PC-3 (cell line): ENCODE measurements at regions not wholly inside any gene's neighbourhood (a gene's known extent, or its start where the extent isn't known, plus 50 kb on each side); places are given as distances from the start of the nearest gene placed in this dataset.

Source experiments
- ATAC-seq: fragments of 200-7000 bp; cut with Tn5 transposase; 2 replicates; pipeline ENCODE4 v1.9.1; 2020; ENCODE audit warnings: mild to moderate bottlenecking, moderate library complexity
- BruUV-seq: library from RNA; stranded (reverse); fragments of 400-500 nt; replicated peaks from 2 replicates; lab custom pipeline; 2021; lab: Mats Ljungman, UMichigan
- CTCF ChIA-PET: fragments of 300-600 bp; sonication (Branson Sonifier 250); formaldehyde crosslinking; loops from one replicate; lab custom pipeline; 2022; ENCODE audit warnings: antibody characterized with exemption; lab: Charles Lee
- POLR2A ChIA-PET: fragments of 300-600 bp; sonication (Branson Sonifier 250); formaldehyde crosslinking; loops from one replicate; lab custom pipeline; 2022; ENCODE audit warnings: antibody characterized with exemption; ENCODE audit not compliant: unreplicated experiment; lab: Charles Lee
- DNase-seq: peaks from one replicate; pipeline ENCODE4 v3.0.0-alpha.2; 2015
- H2AFZ ChIP-seq: fragments of 300-600 bp; sonication (generic); 2 replicates; pipeline ENCODE4 v1.6.0; 2016; ENCODE audit warnings: antibody characterized with exemption, low read length
- H3F3A ChIP-seq: fragments of 300-600 bp; sonication (generic); one replicate; pipeline ENCODE4 v1.6.0; 2017; ENCODE audit warnings: antibody characterized with exemption, low read length, control low read depth, mild to moderate bottlenecking; ENCODE audit not compliant: unreplicated experiment
- H3K27ac ChIP-seq: fragments of 300-600 bp; sonication (generic); 2 replicates; pipeline ENCODE4 v1.5.1; 2016; ENCODE audit warnings: mild to moderate bottlenecking, low read length
- H3K27me3 ChIP-seq: fragments of 300-600 bp; sonication (generic); 2 replicates; pipeline ENCODE4 v1.6.1; 2016; ENCODE audit warnings: low read length, mixed read lengths
- H3K36me3 ChIP-seq: fragments of 300-600 bp; sonication (generic); 2 replicates; pipeline ENCODE4 v1.6.1; 2016; ENCODE audit warnings: low read depth, mixed run types, low read length, mixed read lengths
- H3K4me1 ChIP-seq: fragments of 300-600 bp; sonication (generic); 2 replicates; pipeline ENCODE4 v1.5.1; 2016; ENCODE audit warnings: low read length; ENCODE audit not compliant: insufficient read depth
- H3K4me2 ChIP-seq: fragments of 300-600 bp; sonication (generic); 2 replicates; pipeline ENCODE4 v1.6.0; 2016; ENCODE audit warnings: low read length
- H3K4me3 ChIP-seq: fragments of 300-600 bp; sonication (generic); 2 replicates; pipeline ENCODE4 v1.5.1; 2016; ENCODE audit warnings: mild to moderate bottlenecking, low read length, mixed read lengths
- H3K79me2 ChIP-seq: fragments of 300-600 bp; sonication (generic); 2 replicates; pipeline ENCODE4 v1.6.1; 2017; ENCODE audit warnings: low read length, mixed read lengths
- H3K9ac ChIP-seq: fragments of 300-600 bp; sonication (generic); 2 replicates; pipeline ENCODE4 v1.6.0; 2016; ENCODE audit warnings: mild to moderate bottlenecking, low read length
- H3K9me2 ChIP-seq: fragments of 300-600 bp; sonication (generic); replicated peaks from 2 replicates; pipeline ENCODE4 v1.6.1; 2016; ENCODE audit warnings: mixed run types, low read length, mixed read lengths
- H3K9me3 ChIP-seq: fragments of 300-600 bp; sonication (generic); 2 replicates; pipeline ENCODE4 v1.6.1; 2016; ENCODE audit warnings: low read length, mixed read lengths
- H4K20me1 ChIP-seq: fragments of 300-600 bp; sonication (generic); 2 replicates; pipeline ENCODE4 v1.6.1; 2016; ENCODE audit warnings: low read length, mixed read lengths
- CTCF ChIP-seq: fragments of 300-600 bp; sonication (generic); conservative IDR thresholded peaks from 2 replicates; pipeline ENCODE4 v1.5.1; 2017; ENCODE audit warnings: antibody characterized with exemption, low read depth, mild to moderate bottlenecking, low read length
- EZH2 ChIP-seq: fragments of 300-600 bp; sonication (generic); IDR thresholded peaks from one replicate; pipeline ENCODE4 v1.6.1; 2017; ENCODE audit warnings: antibody characterized with exemption, mild to moderate bottlenecking, low read length; ENCODE audit not compliant: unreplicated experiment
- EZH2phosphoT487 ChIP-seq: fragments of 300-600 bp; sonication (generic); IDR thresholded peaks from 2 replicates; pipeline ENCODE4 v1.6.1; 2018; ENCODE audit warnings: mild to moderate bottlenecking, antibody characterized with exemption, low read length, borderline replicate concordance
- intact Hi-C: fragments of 100-400 bp; cut with micrococcal nuclease; formaldehyde crosslinking; loops from 2 replicates; pipeline ENCODE4 v1.9.0; 2023

- ChIA-PET CTCF (no interaction called here), POLR2A (no interaction called here)
- Histone ChIP-seq H3F3A (no peaks in the 10 kb centered on the region), H3K79me2 (no peaks in the 10 kb centered on the region), H2AFZ (no peak overlapping the region), H3K4me2 (no peak overlapping the region), H3K9me3 (no peaks in the 10 kb centered on the region), H3K27ac (no peak overlapping the region), H3K9ac (no peak overlapping the region), H3K36me3 (no peaks in the 10 kb centered on the region), H3K4me3 (no peak overlapping the region), H3K27me3 (peaks cover 59% of the 10 kb centered on the region; the same call in 1 of the 2 replicates), H4K20me1 (no peaks in the 10 kb centered on the region), H3K9me2 (no peaks in the 10 kb centered on the region), H3K4me1 (no peaks in the 10 kb centered on the region)
- intact Hi-C loops = no loop called here
- DNase-seq (no peak), ATAC-seq (no peak)
- TF ChIP-seq CTCF (no peak), EZH2phosphoT487 (no peak), EZH2 (no peak)
- no TSS peak for BruUV-seq
These were observed 88.1 kb downstream of the RTP4 start for GRCh38 chr3:187456250-187456649.

- TF ChIP-seq CTCF (no peak), EZH2 (no peak), EZH2phosphoT487 (no peak)
- Histone ChIP-seq H4K20me1 (no peaks in the 10 kb centered on the region), H3F3A (no peaks in the 10 kb centered on the region), H3K9me3 (no peaks in the 10 kb centered on the region), H3K4me2 (no peak overlapping the region), H3K36me3 (no peaks in the 10 kb centered on the region), H3K9ac (no peak overlapping the region), H3K9me2 (no peaks in the 10 kb centered on the region), H3K79me2 (no peaks in the 10 kb centered on the region), H2AFZ (no peak overlapping the region), H3K27me3 (peaks cover 56% of the 10 kb centered on the region), H3K4me3 (no peak overlapping the region), H3K4me1 (no peaks in the 10 kb centered on the region), H3K27ac (no peak overlapping the region)
- intact Hi-C loops = no loop called here
- no TSS peak for BruUV-seq
- ATAC-seq (no peak), DNase-seq (no peak)
- POLR2A ChIA-PET = no interaction called here
- CTCF ChIA-PET = no interaction called here
These were observed 86.1 kb downstream of the RTP4 start for GRCh38 chr3:187454085-187454815.

GRCh38 chr3:187450431-187451190 lies 82.4 kb downstream of the RTP4 start:
- no peaks in the 10 kb centered on the region for H3K4me1 ChIP-seq
- no peaks in the 10 kb centered on the region for H3F3A ChIP-seq
- no peak overlapping the region for H3K4me2 ChIP-seq
- no peak for TF ChIP-seq EZH2phosphoT487
- TF ChIP-seq EZH2 = no peak
- no peak for TF ChIP-seq CTCF
- no peaks in the 10 kb centered on the region for H3K9me2 ChIP-seq
- ATAC-seq = no peak
- peaks cover 29% of the 10 kb centered on the region for H3K27me3 ChIP-seq
- DNase-seq = no peak
- H3K79me2 ChIP-seq = no peaks in the 10 kb centered on the region
- ChIA-PET POLR2A (no interaction called here), CTCF (no interaction called here)
- no peak overlapping the region for H2AFZ ChIP-seq
- intact Hi-C loops = no loop called here
- no TSS peak for BruUV-seq
- H3K9ac ChIP-seq = no peak overlapping the region
- no peaks in the 10 kb centered on the region for H3K36me3 ChIP-seq
- H3K9me3 ChIP-seq = no peaks in the 10 kb centered on the region
- H3K27ac ChIP-seq = no peak overlapping the region
- no peaks in the 10 kb centered on the region for H4K20me1 ChIP-seq
- H3K4me3 ChIP-seq = no peak overlapping the region
